ENCODE measurements at regions not wholly inside any gene's neighbourhood (a gene's known extent, or its start where the extent isn't known, plus 50 kb on each side); places are given as distances from the start of the nearest gene placed in this dataset.

- no peaks in the 10 kb centered on the region for H3K36me3 ChIP-seq (ENCODE audit: control insufficient read depth in 4 of 4, insufficient read depth in 3 of 4, low read depth in 1 of 4, low read length in 3 of 4)
These were observed 183.4 kb upstream of the PLEKHA5 start for GRCh38 chr12:18946106-18946505.

GRCh38 chr12:18951218-18951617 is 178.3 kb upstream of the PLEKHA5 start:
- H3K27ac ChIP-seq (ENCODE audit: low read depth in 1 of 2, low read length in 2 of 2) = no peak overlapping the region
- no peak overlapping the region for H3K9ac ChIP-seq (ENCODE audit: low read depth in 1 of 2, low read length in 2 of 2)
- TF ChIP-seq YY1 (IDR thresholded peaks at IDR 0.05) = no peak
- no peak for TF ChIP-seq REST (IDR thresholded peaks at IDR 0.05)
- TF ChIP-seq CTCF (IDR thresholded peaks at IDR 0.05; ENCODE audit: low read depth, low read length, missing input control) = no peak
- no peak for TF ChIP-seq MAX (IDR thresholded peaks at IDR 0.05)
- no peak for TF ChIP-seq ATF3 (IDR thresholded peaks at IDR 0.05)
- TF ChIP-seq EGR1 (IDR thresholded peaks at IDR 0.05; ENCODE audit: low read depth in 2 of 2) = no peak
- TF ChIP-seq GABPA (IDR thresholded peaks at IDR 0.05 in 1 of 2, conservative IDR thresholded peaks at IDR 0.05 in 1 of 2) = no peak
- no peak for TF ChIP-seq HNF4G (IDR thresholded peaks at IDR 0.05)
- TF ChIP-seq RAD21 (IDR thresholded peaks at IDR 0.05) = no peak
- TF ChIP-seq HNF4A (conservative IDR thresholded peaks at IDR 0.05) = no peak
- no peak for TF ChIP-seq FOXA2 (IDR thresholded peaks at IDR 0.05)
- TF ChIP-seq TAF1 (conservative IDR thresholded peaks at IDR 0.05) = no peak
- no peak for TF ChIP-seq ZBTB33 (IDR thresholded peaks at IDR 0.05)
- no peak for TF ChIP-seq FOXA1 (IDR thresholded peaks at IDR 0.05)
- TF ChIP-seq RXRA (IDR thresholded peaks at IDR 0.05) = no peak
- TF ChIP-seq NR2F2 (IDR thresholded peaks at IDR 0.05) = no peak
- no peaks in the 10 kb centered on the region for H3K4me1 ChIP-seq (ENCODE audit: control insufficient read depth in 4 of 4, insufficient read depth in 4 of 4, low read length in 3 of 4)
- H3K36me3 ChIP-seq (ENCODE audit: control insufficient read depth in 4 of 4, insufficient read depth in 3 of 4, low read depth in 1 of 4, low read length in 3 of 4) = no peaks in the 10 kb centered on the region
- no peak for DNase-seq (ENCODE audit: low spot score)
- H3K9me3 ChIP-seq (ENCODE audit: control insufficient read depth in 4 of 4, low read length in 3 of 4) = no peaks in the 10 kb centered on the region
- no peaks in the 10 kb centered on the region for H3K27me3 ChIP-seq (ENCODE audit: control insufficient read depth in 4 of 4, insufficient read depth in 4 of 4, low read length in 3 of 4)
- WGBS = 73% methylated on average over 6 of the region's 6 CpGs
- no peak overlapping the region for H3K4me3 ChIP-seq (ENCODE audit: low read depth in 1 of 3, low read length in 3 of 3)

More at GRCh38 chr12:18946106-18946505, 183.4 kb upstream of the PLEKHA5 start:
- Histone ChIP-seq H3K9ac (ENCODE audit: low read depth in 1 of 2, low read length in 2 of 2) (no peak overlapping the region), H3K4me3 (ENCODE audit: low read depth in 1 of 3, low read length in 3 of 3) (no peak overlapping the region), H3K4me1 (ENCODE audit: control insufficient read depth in 4 of 4, insufficient read depth in 4 of 4, low read length in 3 of 4) (peaks cover 0 to 3% (median under 1%) of the 10 kb centered on the region in 4 donors), H3K9me3 (ENCODE audit: control insufficient read depth in 4 of 4, low read length in 3 of 4) (no peaks in the 10 kb centered on the region), H3K27ac (ENCODE audit: low read depth in 1 of 2, low read length in 2 of 2) (no peak overlapping the region), H3K27me3 (ENCODE audit: control insufficient read depth in 4 of 4, insufficient read depth in 4 of 4, low read length in 3 of 4) (no peaks in the 10 kb centered on the region)
- WGBS = 90% methylated on average over 5 of the region's 5 CpGs
- no peak for DNase-seq (ENCODE audit: low spot score)
- TF ChIP-seq SP1 (IDR thresholded peaks at IDR 0.05) = no peak
- TF ChIP-seq HNF4A (conservative IDR thresholded peaks at IDR 0.05) = no peak
- TF ChIP-seq GABPA (IDR thresholded peaks at IDR 0.05 in 1 of 2, conservative IDR thresholded peaks at IDR 0.05 in 1 of 2) = no peak
- no peak for TF ChIP-seq EGR1 (IDR thresholded peaks at IDR 0.05; ENCODE audit: low read depth in 2 of 2)

Measured in liver (tissue), 8 donors.